ENCODE measurements at regions not wholly inside any gene's neighbourhood (a gene's known extent, or its start where the extent isn't known, plus 50 kb on each side); places are given as distances from the start of the nearest gene placed in this dataset.

DNA sequence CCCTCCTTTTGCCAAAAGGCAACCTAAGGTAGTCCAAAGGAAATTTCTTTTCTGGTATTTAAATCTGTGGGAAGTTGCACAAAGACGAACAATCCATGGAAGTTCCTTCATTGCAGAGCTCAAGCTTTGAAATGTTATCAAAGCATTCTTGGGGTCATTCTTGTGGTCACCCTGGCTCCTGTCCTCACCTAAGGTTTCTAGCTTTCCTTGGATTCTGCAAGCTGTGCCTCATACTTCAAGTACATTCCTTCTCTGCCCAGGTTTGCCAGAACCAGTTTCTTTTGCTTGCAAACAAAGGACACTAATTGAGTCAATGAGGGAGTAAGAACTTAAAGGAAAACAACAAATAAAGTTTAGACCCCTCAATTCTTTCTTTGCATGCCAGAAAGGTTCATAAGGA, 329.8 kb upstream of the PDZRN3 start:
- Histone ChIP-seq H3K9ac (ENCODE audit: low read depth in 1 of 3, low read length in 3 of 3) (no peak overlapping the region), H3K36me3 (ENCODE audit: control insufficient read depth in 3 of 3, insufficient read depth in 3 of 3, low read length in 3 of 3) (no peaks in the 10 kb centered on the region), H3K4me3 (ENCODE audit: low read length in 3 of 3) (no peak overlapping the region), H3K9me3 (ENCODE audit: control insufficient read depth in 3 of 3, low read length in 3 of 3) (peaks cover 0 to 2% (median 0%) of the 10 kb centered on the region in 3 donors), H3K27ac (ENCODE audit: low read depth, low read length) (no peak overlapping the region), H3K27me3 (ENCODE audit: control insufficient read depth in 3 of 3, insufficient read depth in 3 of 3, low read length in 3 of 3) (no peaks in the 10 kb centered on the region), H3K4me1 (ENCODE audit: control insufficient read depth in 3 of 3, insufficient read depth in 3 of 3, low read length in 3 of 3) (no peaks in the 10 kb centered on the region)

- H3K9me3 ChIP-seq (ENCODE audit: control insufficient read depth in 3 of 3, low read length in 3 of 3): no peaks in the 10 kb centered on the region
- no peak overlapping the region for H3K4me3 ChIP-seq (ENCODE audit: low read length in 3 of 3)
- H3K9ac ChIP-seq (ENCODE audit: low read depth in 1 of 3, low read length in 3 of 3): no peak overlapping the region
- H3K4me1 ChIP-seq (ENCODE audit: control insufficient read depth in 3 of 3, insufficient read depth in 3 of 3, low read length in 3 of 3): no peaks in the 10 kb centered on the region
- H3K27me3 ChIP-seq (ENCODE audit: control insufficient read depth in 3 of 3, insufficient read depth in 3 of 3, low read length in 3 of 3): no peaks in the 10 kb centered on the region
- H3K36me3 ChIP-seq (ENCODE audit: control insufficient read depth in 3 of 3, insufficient read depth in 3 of 3, low read length in 3 of 3): no peaks in the 10 kb centered on the region
- H3K27ac ChIP-seq (ENCODE audit: low read depth, low read length): no peak overlapping the region
These were observed 328.0 kb upstream of the PDZRN3 start for GRCh38 chr3:73952781-73953180.

DNA sequence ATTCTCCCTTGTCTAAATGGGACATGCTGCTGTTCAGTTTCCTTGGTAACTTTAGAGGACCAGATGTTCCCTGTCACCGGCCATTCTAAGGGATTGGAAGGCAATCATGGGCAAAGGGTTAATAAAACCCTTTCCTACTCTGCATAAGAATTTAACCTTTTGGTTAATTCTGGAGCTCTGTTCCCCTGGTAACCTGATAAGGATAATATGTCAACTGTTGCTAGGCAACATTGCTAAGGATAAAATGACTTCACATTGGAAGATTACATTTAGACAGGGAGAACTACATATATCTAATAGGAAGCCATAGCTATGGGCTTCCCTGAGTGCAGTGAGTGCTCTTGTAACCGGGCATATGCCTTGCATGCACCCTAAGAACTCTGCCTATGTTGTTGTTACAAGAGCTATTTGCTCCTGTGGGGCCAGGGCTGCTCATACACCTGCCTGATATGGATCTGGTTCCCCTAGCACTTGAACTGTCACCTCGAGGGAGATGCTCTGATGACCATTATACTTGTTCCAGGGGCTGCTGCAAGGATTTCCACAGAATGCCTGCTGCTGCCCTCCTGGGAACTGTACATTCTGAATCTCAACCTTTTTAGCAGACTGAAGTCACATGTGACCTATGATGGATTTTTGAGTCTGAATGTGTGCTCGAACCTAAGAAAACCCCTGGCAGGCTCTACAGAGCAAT, 326.3 kb upstream of the PDZRN3 start:
- Histone ChIP-seq H3K27me3 (ENCODE audit: control insufficient read depth in 3 of 3, insufficient read depth in 3 of 3, low read length in 3 of 3) (no peaks in the 10 kb centered on the region), H3K9ac (ENCODE audit: low read depth in 1 of 3, low read length in 3 of 3) (no peak overlapping the region), H3K4me1 (ENCODE audit: control insufficient read depth in 3 of 3, insufficient read depth in 3 of 3, low read length in 3 of 3) (no peaks in the 10 kb centered on the region), H3K4me3 (ENCODE audit: low read length in 3 of 3) (no peak overlapping the region), H3K27ac (ENCODE audit: low read depth, low read length) (no peak overlapping the region), H3K9me3 (ENCODE audit: control insufficient read depth in 3 of 3, low read length in 3 of 3) (no peaks in the 10 kb centered on the region), H3K36me3 (ENCODE audit: control insufficient read depth in 3 of 3, insufficient read depth in 3 of 3, low read length in 3 of 3) (no peaks in the 10 kb centered on the region)

GRCh38 chr3:73945541-73945940, 320.8 kb upstream of the PDZRN3 start:
- no peak overlapping the region for H3K27ac ChIP-seq (ENCODE audit: low read depth, low read length)
- no peaks in the 10 kb centered on the region for H3K4me1 ChIP-seq (ENCODE audit: control insufficient read depth in 3 of 3, insufficient read depth in 3 of 3, low read length in 3 of 3)
- no peaks in the 10 kb centered on the region for H3K9me3 ChIP-seq (ENCODE audit: control insufficient read depth in 3 of 3, low read length in 3 of 3)
- H3K9ac ChIP-seq (ENCODE audit: low read depth in 1 of 3, low read length in 3 of 3): no peak overlapping the region
- no peak overlapping the region for H3K4me3 ChIP-seq (ENCODE audit: low read length in 3 of 3)
- H3K36me3 ChIP-seq (ENCODE audit: control insufficient read depth in 3 of 3, insufficient read depth in 3 of 3, low read length in 3 of 3): no peaks in the 10 kb centered on the region
- H3K27me3 ChIP-seq (ENCODE audit: control insufficient read depth in 3 of 3, insufficient read depth in 3 of 3, low read length in 3 of 3): no peaks in the 10 kb centered on the region

GRCh38 chr3:73939985-73940384, 315.2 kb upstream of the PDZRN3 start:
- Histone ChIP-seq H3K4me1 (ENCODE audit: control insufficient read depth in 3 of 3, insufficient read depth in 3 of 3, low read length in 3 of 3) (no peaks in the 10 kb centered on the region), H3K9me3 (ENCODE audit: control insufficient read depth in 3 of 3, low read length in 3 of 3) (no peaks in the 10 kb centered on the region), H3K27ac (ENCODE audit: low read depth, low read length) (no peak overlapping the region), H3K4me3 (ENCODE audit: low read length in 3 of 3) (no peak overlapping the region), H3K36me3 (ENCODE audit: control insufficient read depth in 3 of 3, insufficient read depth in 3 of 3, low read length in 3 of 3) (no peaks in the 10 kb centered on the region), H3K9ac (ENCODE audit: low read depth in 1 of 3, low read length in 3 of 3) (no peak overlapping the region), H3K27me3 (ENCODE audit: control insufficient read depth in 3 of 3, insufficient read depth in 3 of 3, low read length in 3 of 3) (no peaks in the 10 kb centered on the region)

DNA sequence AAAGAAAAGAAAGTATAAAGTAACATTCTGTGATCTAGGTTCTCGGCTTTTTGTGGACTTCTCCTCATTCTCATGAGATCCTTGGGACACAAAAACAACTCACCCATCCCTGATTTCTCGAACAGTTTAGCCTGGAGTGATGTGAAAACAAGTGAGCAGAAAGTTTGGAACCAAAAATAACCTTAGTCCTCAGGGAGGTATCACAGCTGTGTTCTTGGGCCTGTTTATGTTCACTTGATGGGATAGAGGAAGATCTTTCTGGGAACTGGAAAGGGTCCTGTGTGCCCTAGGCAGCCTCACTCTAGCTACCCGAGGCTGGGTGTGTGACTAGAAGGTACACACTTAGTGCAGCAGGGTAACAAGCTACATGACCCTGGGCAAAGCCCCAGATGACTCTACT, 308.8 kb upstream of the PDZRN3 start:
- Histone ChIP-seq H3K36me3 (ENCODE audit: control insufficient read depth in 3 of 3, insufficient read depth in 3 of 3, low read length in 3 of 3) (no peaks in the 10 kb centered on the region), H3K9me3 (ENCODE audit: control insufficient read depth in 3 of 3, low read length in 3 of 3) (no peaks in the 10 kb centered on the region), H3K27me3 (ENCODE audit: control insufficient read depth in 3 of 3, insufficient read depth in 3 of 3, low read length in 3 of 3) (no peaks in the 10 kb centered on the region), H3K4me3 (ENCODE audit: low read length in 3 of 3) (no peak overlapping the region), H3K4me1 (ENCODE audit: control insufficient read depth in 3 of 3, insufficient read depth in 3 of 3, low read length in 3 of 3) (no peaks in the 10 kb centered on the region), H3K9ac (ENCODE audit: low read depth in 1 of 3, low read length in 3 of 3) (no peak overlapping the region), H3K27ac (ENCODE audit: low read depth, low read length) (no peak overlapping the region)

GRCh38 chr3:73927203-73927570, 302.4 kb upstream of the PDZRN3 start:
- no peaks in the 10 kb centered on the region for H3K27me3 ChIP-seq (ENCODE audit: control insufficient read depth in 3 of 3, insufficient read depth in 3 of 3, low read length in 3 of 3)
- H3K36me3 ChIP-seq (ENCODE audit: control insufficient read depth in 3 of 3, insufficient read depth in 3 of 3, low read length in 3 of 3): no peaks in the 10 kb centered on the region
- no peak overlapping the region for H3K4me3 ChIP-seq (ENCODE audit: low read length in 3 of 3)
- H3K9me3 ChIP-seq (ENCODE audit: control insufficient read depth in 3 of 3, low read length in 3 of 3): no peaks in the 10 kb centered on the region
- H3K4me1 ChIP-seq (ENCODE audit: control insufficient read depth in 3 of 3, insufficient read depth in 3 of 3, low read length in 3 of 3): no peaks in the 10 kb centered on the region
- H3K9ac ChIP-seq (ENCODE audit: low read depth in 1 of 3, low read length in 3 of 3): no peak overlapping the region
- H3K27ac ChIP-seq (ENCODE audit: low read depth, low read length): no peak overlapping the region

- H3K9me3 ChIP-seq (ENCODE audit: control insufficient read depth in 3 of 3, low read length in 3 of 3): no peaks in the 10 kb centered on the region
- H3K9ac ChIP-seq (ENCODE audit: low read depth in 1 of 3, low read length in 3 of 3): no peak overlapping the region
- H3K36me3 ChIP-seq (ENCODE audit: control insufficient read depth in 3 of 3, insufficient read depth in 3 of 3, low read length in 3 of 3): no peaks in the 10 kb centered on the region
- no peaks in the 10 kb centered on the region for H3K27me3 ChIP-seq (ENCODE audit: control insufficient read depth in 3 of 3, insufficient read depth in 3 of 3, low read length in 3 of 3)
- H3K4me3 ChIP-seq (ENCODE audit: low read length in 3 of 3): no peak overlapping the region
- H3K27ac ChIP-seq (ENCODE audit: low read depth, low read length): no peak overlapping the region
- no peaks in the 10 kb centered on the region for H3K4me1 ChIP-seq (ENCODE audit: control insufficient read depth in 3 of 3, insufficient read depth in 3 of 3, low read length in 3 of 3)
These were observed 301.8 kb upstream of the PDZRN3 start for GRCh38 chr3:73926360-73927202.

GRCh38 chr3:73925011-73925410, 300.3 kb upstream of the PDZRN3 start:
- Histone ChIP-seq H3K36me3 (ENCODE audit: control insufficient read depth in 3 of 3, insufficient read depth in 3 of 3, low read length in 3 of 3) (no peaks in the 10 kb centered on the region), H3K27ac (ENCODE audit: low read depth, low read length) (no peak overlapping the region), H3K4me1 (ENCODE audit: control insufficient read depth in 3 of 3, insufficient read depth in 3 of 3, low read length in 3 of 3) (no peaks in the 10 kb centered on the region), H3K9me3 (ENCODE audit: control insufficient read depth in 3 of 3, low read length in 3 of 3) (no peaks in the 10 kb centered on the region), H3K4me3 (ENCODE audit: low read length in 3 of 3) (no peak overlapping the region), H3K9ac (ENCODE audit: low read depth in 1 of 3, low read length in 3 of 3) (no peak overlapping the region), H3K27me3 (ENCODE audit: control insufficient read depth in 3 of 3, insufficient read depth in 3 of 3, low read length in 3 of 3) (no peaks in the 10 kb centered on the region)

- H3K27me3 ChIP-seq (ENCODE audit: control insufficient read depth in 3 of 3, insufficient read depth in 3 of 3, low read length in 3 of 3): no peaks in the 10 kb centered on the region
- no peak overlapping the region for H3K4me3 ChIP-seq (ENCODE audit: low read length in 3 of 3)
- no peak overlapping the region for H3K27ac ChIP-seq (ENCODE audit: low read depth, low read length)
- no peaks in the 10 kb centered on the region for H3K36me3 ChIP-seq (ENCODE audit: control insufficient read depth in 3 of 3, insufficient read depth in 3 of 3, low read length in 3 of 3)
- H3K4me1 ChIP-seq (ENCODE audit: control insufficient read depth in 3 of 3, insufficient read depth in 3 of 3, low read length in 3 of 3): no peaks in the 10 kb centered on the region
- H3K9ac ChIP-seq (ENCODE audit: low read depth in 1 of 3, low read length in 3 of 3): no peak overlapping the region
- H3K9me3 ChIP-seq (ENCODE audit: control insufficient read depth in 3 of 3, low read length in 3 of 3): no peaks in the 10 kb centered on the region
These were observed 299.3 kb upstream of the PDZRN3 start for GRCh38 chr3:73924048-73924447.

All from skeletal muscle tissue (tissue), 3 donors.